H9 (cell line): ENCODE measurements at regions not wholly inside any gene's neighbourhood (a gene's known extent, or its start where the extent isn't known, plus 50 kb on each side); places are given as distances from the start of the nearest gene placed in this dataset.

Experiments used
- DNase-seq: peaks from one replicate; pipeline ENCODE4 v3.0.0-alpha.2; 2017
- H2AFZ ChIP-seq: one replicate; pipeline ENCODE4 v1.6.1; 2013; ENCODE audit warnings: mild to moderate bottlenecking, low read length, control low read depth, moderate library complexity
- H2AK5ac ChIP-seq: 2 replicates; pipeline ENCODE4 v1.6.1; 2013; ENCODE audit warnings: low read length, control low read depth, mixed read lengths; ENCODE audit not compliant: insufficient read length
- H2BK120ac ChIP-seq: one replicate; pipeline ENCODE4 v1.6.1; 2013; ENCODE audit warnings: low read depth, mild to moderate bottlenecking, low read length, control low read depth, inconsistent platforms; ENCODE audit not compliant: poor library complexity, severe bottlenecking
- H2BK12ac ChIP-seq: 2 replicates; pipeline ENCODE4 v1.6.1; 2013; ENCODE audit warnings: low read length, control low read depth, mixed read lengths, low read depth; ENCODE audit not compliant: insufficient read length
- H2BK15ac ChIP-seq: 2 replicates; pipeline ENCODE4 v1.6.1; 2013; ENCODE audit warnings: low read depth, low read length, control low read depth
- H2BK20ac ChIP-seq: one replicate; pipeline ENCODE4 v1.6.1; 2013; ENCODE audit warnings: low read depth, mild to moderate bottlenecking, low read length, control low read depth, inconsistent platforms; ENCODE audit not compliant: poor library complexity, severe bottlenecking
- H2BK5ac ChIP-seq: 2 replicates; pipeline ENCODE4 v1.6.1; 2013; ENCODE audit warnings: low read length, control low read depth, mixed read lengths; ENCODE audit not compliant: insufficient read length
- H3K14ac ChIP-seq: 2 replicates; pipeline ENCODE4 v1.6.1; 2013; ENCODE audit warnings: low read length, control low read depth; ENCODE audit not compliant: insufficient read depth
- H3K18ac ChIP-seq: 2 replicates; pipeline ENCODE4 v1.6.1; 2013; ENCODE audit warnings: low read depth, mild to moderate bottlenecking, mixed read lengths, low read length, control low read depth; ENCODE audit not compliant: insufficient read length
- H3K23ac ChIP-seq: 2 replicates; pipeline ENCODE4 v1.6.1; 2013; ENCODE audit warnings: low read length, control low read depth, mixed read lengths, low read depth; ENCODE audit not compliant: insufficient read length
- H3K23me2 ChIP-seq: 2 replicates; pipeline ENCODE4 v1.6.1; 2013; ENCODE audit warnings: low read depth, mild to moderate bottlenecking, mixed read lengths, low read length, control low read depth; ENCODE audit not compliant: insufficient read length, poor library complexity, severe bottlenecking
- H3K27ac ChIP-seq: 2 replicates; pipeline ENCODE4 v1.5.1; 2013; ENCODE audit warnings: low read length, control low read depth, mixed read lengths, low read depth; ENCODE audit not compliant: insufficient read length
- H3K27me3 ChIP-seq: 2 replicates; pipeline ENCODE4 v1.6.1; 2013; ENCODE audit warnings: low read length, control low read depth, inconsistent platforms; ENCODE audit not compliant: insufficient read depth
- H3K4ac ChIP-seq: 2 replicates; pipeline ENCODE4 v1.6.1; 2013; ENCODE audit warnings: low read depth, mild to moderate bottlenecking, control low read depth, inconsistent platforms, low read length, moderate library complexity
- H3K4me1 ChIP-seq: 2 replicates; pipeline ENCODE4 v1.6.1; 2013; ENCODE audit warnings: low read length, control low read depth, inconsistent platforms; ENCODE audit not compliant: insufficient read depth
- H3K4me2 ChIP-seq: 2 replicates; pipeline ENCODE4 v1.6.1; 2013; ENCODE audit warnings: low read length, control low read depth, mixed read lengths; ENCODE audit not compliant: insufficient read length, insufficient read depth
- H3K56ac ChIP-seq: 2 replicates; pipeline ENCODE4 v1.6.1; 2013; ENCODE audit warnings: low read depth, mild to moderate bottlenecking, mixed read lengths, low read length, control low read depth; ENCODE audit not compliant: insufficient read length
- H3K79me1 ChIP-seq: 2 replicates; pipeline ENCODE4 v1.6.1; 2013; ENCODE audit warnings: low read depth, mild to moderate bottlenecking, moderate library complexity, low read length, control low read depth, inconsistent platforms; ENCODE audit not compliant: insufficient read depth, poor library complexity, severe bottlenecking
- H3K79me2 ChIP-seq: 2 replicates; pipeline ENCODE4 v1.6.1; 2013; ENCODE audit warnings: low read length, control low read depth, inconsistent platforms; ENCODE audit not compliant: insufficient read depth
- H3K9ac ChIP-seq: 2 replicates; pipeline ENCODE4 v1.6.1; 2013; ENCODE audit warnings: low read length, control low read depth, mixed read lengths; ENCODE audit not compliant: insufficient read length; ENCODE audit errors: extremely low read depth
- H3K9me3 ChIP-seq: one replicate; pipeline ENCODE4 v1.6.1; 2013; ENCODE audit warnings: low read depth, low read length, inconsistent platforms; ENCODE audit not compliant: control insufficient read depth
- H3T11ph ChIP-seq: one replicate; pipeline ENCODE4 v1.6.1; 2013; ENCODE audit warnings: mild to moderate bottlenecking, low read length, control low read depth, inconsistent platforms
- H4K20me1 ChIP-seq: one replicate; pipeline ENCODE4 v1.6.1; 2013; ENCODE audit not compliant: control insufficient read depth, insufficient read length, insufficient read depth
- H4K5ac ChIP-seq: 2 replicates; pipeline ENCODE4 v1.6.1; 2013; ENCODE audit warnings: low read depth, mild to moderate bottlenecking, mixed read lengths, low read length, control low read depth; ENCODE audit not compliant: insufficient read length
- H4K8ac ChIP-seq: replicated peaks from 2 replicates; pipeline ENCODE4 v1.6.1; 2013; ENCODE audit warnings: low read length, control low read depth, mixed read lengths, low read depth; ENCODE audit not compliant: insufficient read length
- H4K91ac ChIP-seq: 2 replicates; pipeline ENCODE4 v1.6.1; 2013; ENCODE audit warnings: low read depth, mild to moderate bottlenecking, moderate library complexity, mixed read lengths, low read length, control low read depth; ENCODE audit not compliant: insufficient read length
- H3K27ac Mint-ChIP-seq, 3 experiments: 2 replicates in 2 of 3; 3 replicates in 1 of 3; pipeline ENCODE4 v1.8.0; 2020 to 2021; ENCODE audit warnings: mixed read lengths in 3 of 3, mild to moderate bottlenecking in 1 of 3, moderate library complexity in 1 of 3
- H3K27me3 Mint-ChIP-seq: 2 replicates; pipeline ENCODE4 v1.8.0; 2021; ENCODE audit warnings: low read depth, mild to moderate bottlenecking, moderate library complexity, mixed read lengths
- H3K36me3 Mint-ChIP-seq, 3 experiments: 2 replicates in 2 of 3; 3 replicates in 1 of 3; pipeline ENCODE4 v1.8.0; 2020 to 2021; ENCODE audit warnings: low read depth in 3 of 3, mixed read lengths in 3 of 3; ENCODE audit not compliant: insufficient read depth in 1 of 3
- H3K4me1 Mint-ChIP-seq, 2 experiments: 2 replicates each; pipeline ENCODE4 v1.8.0; 2020; ENCODE audit warnings: mixed read lengths in 2 of 2
- H3K4me3 Mint-ChIP-seq, 2 experiments: 2 replicates in 1 of 2; 3 replicates in 1 of 2; pipeline ENCODE4 v1.8.0; 2020 to 2021; ENCODE audit warnings: mild to moderate bottlenecking in 2 of 2, mixed read lengths in 2 of 2, moderate library complexity in 1 of 2
- H3K9me3 Mint-ChIP-seq, 2 experiments: 2 replicates in 1 of 2; 3 replicates in 1 of 2; pipeline ENCODE4 v1.8.0; 2020; ENCODE audit warnings: mild to moderate bottlenecking in 2 of 2, mixed read lengths in 2 of 2, moderate library complexity in 1 of 2
- CTCF ChIP-seq: fragments of 200-600 bp; sonication (generic); conservative IDR thresholded peaks from 3 replicates; pipeline ENCODE4 v1.8.0; 2021; ENCODE audit warnings: antibody characterized with exemption, mild to moderate bottlenecking
- WGBS: extraction: QIAGEN DNeasy Blood & Tissue Kit; methylation state at CpG from one replicate; pipeline ENCODE4 v1.1.7; 2013; ENCODE audit warnings: missing lambda C conversion rate, low lambda C conversion rate, mixed read lengths; ENCODE audit not compliant: insufficient read length; ENCODE audit errors: extremely low coverage; 5-methylcytosine and 5-hydroxymethylcytosine counted together

- Histone ChIP-seq H3K27ac (no peak overlapping the region), H2BK5ac (no peak overlapping the region), H2BK12ac (no peak overlapping the region), H3K18ac (no peak overlapping the region), H3K27me3 (no peaks in the 10 kb centered on the region), H2BK120ac (no peak overlapping the region), H4K91ac (no peak overlapping the region), H2BK15ac (no peak overlapping the region), H3K4me2 (no peak overlapping the region), H3K23me2 (no peaks in the 10 kb centered on the region), H3K14ac (no peak overlapping the region), H2AK5ac (no peak overlapping the region), H2BK20ac (no peak overlapping the region), H3K79me2 (no peaks in the 10 kb centered on the region), H3K56ac (no peak overlapping the region), H3K9ac (no peak overlapping the region), H4K20me1 (no peaks in the 10 kb centered on the region), H3K9me3 (no peaks in the 10 kb centered on the region), H4K5ac (no peak overlapping the region), H3K23ac (no peak overlapping the region), H4K8ac (no peak overlapping the region), H3K79me1 (no peaks in the 10 kb centered on the region), H3K4me1 (no peaks in the 10 kb centered on the region), H3T11ph (no peak overlapping the region), H2AFZ (no peak overlapping the region), H3K4ac (no peak overlapping the region)
- H3K27me3 Mint-ChIP-seq = no peaks in the 10 kb centered on the region
- H3K4me1 Mint-ChIP-seq = no peaks in the 10 kb centered on the region
- H3K27ac Mint-ChIP-seq = no peak overlapping the region
- no peak overlapping the region for H3K4me3 Mint-ChIP-seq
- no peaks in the 10 kb centered on the region for H3K36me3 Mint-ChIP-seq
- no peak for DNase-seq
- peaks cover 0 to 2% of the 10 kb centered on the region in 2 experiments; a peak in 1 of 5 replicates for H3K9me3 Mint-ChIP-seq
- WGBS = no CpG with 5 or more reads among the region's 9 CpGs
- no peak for TF ChIP-seq CTCF
These were observed 190.2 kb upstream of the LYPLAL1 start for GRCh38 chr1:218983433-218983832.
